ENCODE measurements at regions not wholly inside any gene's neighbourhood (a gene's known extent, or its start where the extent isn't known, plus 50 kb on each side); places are given as distances from the start of the nearest gene placed in this dataset.

GRCh38 chr7:40987571-40987970, 715.3 kb downstream of the INHBA start:
- FAIRE-seq (no peak), DNase-seq (ENCODE audit: insufficient read length, low spot score) (no peak)

GRCh38 chr7:40986351-40986873, 716.5 kb downstream of the INHBA start:
- FAIRE-seq (no peak), DNase-seq (ENCODE audit: insufficient read length, low spot score) (no peak)

GRCh38 chr7:40983111-40983510, 719.8 kb downstream of the INHBA start:
- FAIRE-seq = no peak
- DNase-seq (ENCODE audit: insufficient read length, low spot score) = no peak

GRCh38 chr7:40979296-40979695, 723.6 kb downstream of the INHBA start:
- DNase-seq (ENCODE audit: insufficient read length, low spot score) (no peak), FAIRE-seq (no peak)

- DNase-seq (ENCODE audit: insufficient read length, low spot score) (no peak), FAIRE-seq (no peak)
Measured at GRCh38 chr7:40978047-40978446, 724.8 kb downstream of the INHBA start.

GRCh38 chr7:40977533-40977932, 725.4 kb downstream of the INHBA start:
- no peak for DNase-seq (ENCODE audit: insufficient read length, low spot score)
- FAIRE-seq = no peak

- no peak for FAIRE-seq
- DNase-seq (ENCODE audit: insufficient read length, low spot score) = no peak
Measured at GRCh38 chr7:40972426-40972825, 730.5 kb downstream of the INHBA start.

GRCh38 chr7:40969641-40970040, 733.2 kb downstream of the INHBA start:
- no peak for DNase-seq (ENCODE audit: insufficient read length, low spot score)
- no peak for FAIRE-seq

GRCh38 chr7:40966693-40967092, 736.2 kb downstream of the INHBA start:
- no peak for DNase-seq (ENCODE audit: insufficient read length, low spot score)
- FAIRE-seq = no peak

- FAIRE-seq (peak; percentile 66), DNase-seq (ENCODE audit: insufficient read length, low spot score) (no peak)
Measured at GRCh38 chr7:40965774-40966173, 737.1 kb downstream of the INHBA start.

- no peak for DNase-seq (ENCODE audit: insufficient read length, low spot score)
- peak; percentile 14 for FAIRE-seq
Measured at GRCh38 chr7:40965016-40965415, 737.9 kb downstream of the INHBA start.

GRCh38 chr7:40964610-40965009, 738.3 kb downstream of the INHBA start:
- FAIRE-seq (no peak), DNase-seq (ENCODE audit: insufficient read length, low spot score) (no peak)

- DNase-seq (ENCODE audit: insufficient read length, low spot score) (no peak), FAIRE-seq (no peak)
Measured at GRCh38 chr7:40959955-40960354, 742.9 kb downstream of the INHBA start.

- FAIRE-seq (no peak), DNase-seq (ENCODE audit: insufficient read length, low spot score) (no peak)
Measured at GRCh38 chr7:40948239-40948638, 754.7 kb downstream of the INHBA start.

- no peak for FAIRE-seq
- DNase-seq (ENCODE audit: insufficient read length, low spot score) = no peak
Measured at GRCh38 chr7:40947566-40947965, 755.3 kb downstream of the INHBA start.

- FAIRE-seq (no peak), DNase-seq (ENCODE audit: insufficient read length, low spot score) (no peak)
Measured at GRCh38 chr7:40946549-40946948, 756.3 kb downstream of the INHBA start.

- DNase-seq (ENCODE audit: insufficient read length, low spot score) = no peak
Measured at GRCh38 chr7:40945788-40946187, 757.1 kb downstream of the INHBA start.

GRCh38 chr7:40944981-40945585, 757.8 kb downstream of the INHBA start:
- FAIRE-seq = no peak
- no peak for DNase-seq (ENCODE audit: insufficient read length, low spot score)

More at GRCh38 chr7:40945788-40946187, 757.1 kb downstream of the INHBA start:
- no peak for FAIRE-seq

- FAIRE-seq = no peak
- DNase-seq (ENCODE audit: insufficient read length, low spot score) = no peak
Measured at GRCh38 chr7:40937879-40938278, 765.0 kb downstream of the INHBA start.

- DNase-seq (ENCODE audit: insufficient read length, low spot score) (no peak), FAIRE-seq (no peak)
Measured at GRCh38 chr7:40935435-40935834, 767.5 kb downstream of the INHBA start.

- FAIRE-seq = no peak
- DNase-seq (ENCODE audit: insufficient read length, low spot score) = no peak
Measured at GRCh38 chr7:40923626-40924025, 779.3 kb downstream of the INHBA start.

GRCh38 chr7:40922316-40922670, 780.6 kb downstream of the INHBA start:
- no peak for FAIRE-seq
- DNase-seq (ENCODE audit: insufficient read length, low spot score) = no peak
